ENCODE measurements at regions not wholly inside any gene's neighbourhood (a gene's known extent, or its start where the extent isn't known, plus 50 kb on each side); places are given as distances from the start of the nearest gene placed in this dataset.

DNA sequence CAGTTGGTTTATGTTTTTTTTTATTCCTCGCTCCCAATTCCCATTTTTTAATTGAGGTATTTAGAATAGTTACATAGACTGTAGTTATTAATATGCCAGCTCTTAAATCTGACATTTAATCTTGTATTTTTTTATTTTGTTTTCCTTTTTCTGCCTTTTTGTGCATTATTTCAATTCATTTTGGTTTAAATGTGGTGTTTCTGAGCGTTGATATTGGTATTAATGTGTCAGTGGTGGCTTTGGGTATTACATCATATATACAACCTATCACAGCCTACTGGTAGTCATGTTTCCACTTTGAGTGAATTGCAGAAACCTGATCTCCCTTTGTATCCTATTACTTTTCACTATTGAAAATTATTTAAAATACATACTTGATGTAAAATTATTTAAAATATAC lies 1027.3 kb downstream of the KCNT2 start:
- no peak for TF ChIP-seq POLR2A (IDR thresholded peaks at IDR 0.05; ENCODE audit: low read depth, low read length)
- TF ChIP-seq TAF1 (IDR thresholded peaks at IDR 0.05; ENCODE audit: low read depth, low read length), result no peak
- TF ChIP-seq POLR2AphosphoS5 (IDR thresholded peaks at IDR 0.05; ENCODE audit: low read depth, low read length), result no peak
